ENCODE measurements at regions not wholly inside any gene's neighbourhood (a gene's known extent, or its start where the extent isn't known, plus 50 kb on each side); places are given as distances from the start of the nearest gene placed in this dataset.
"Not testable (repeated sequence)": the region's sequence is repeated elsewhere in the genome, so short reads cannot be mapped to it uniquely, and the experiment has no call there.

DNA sequence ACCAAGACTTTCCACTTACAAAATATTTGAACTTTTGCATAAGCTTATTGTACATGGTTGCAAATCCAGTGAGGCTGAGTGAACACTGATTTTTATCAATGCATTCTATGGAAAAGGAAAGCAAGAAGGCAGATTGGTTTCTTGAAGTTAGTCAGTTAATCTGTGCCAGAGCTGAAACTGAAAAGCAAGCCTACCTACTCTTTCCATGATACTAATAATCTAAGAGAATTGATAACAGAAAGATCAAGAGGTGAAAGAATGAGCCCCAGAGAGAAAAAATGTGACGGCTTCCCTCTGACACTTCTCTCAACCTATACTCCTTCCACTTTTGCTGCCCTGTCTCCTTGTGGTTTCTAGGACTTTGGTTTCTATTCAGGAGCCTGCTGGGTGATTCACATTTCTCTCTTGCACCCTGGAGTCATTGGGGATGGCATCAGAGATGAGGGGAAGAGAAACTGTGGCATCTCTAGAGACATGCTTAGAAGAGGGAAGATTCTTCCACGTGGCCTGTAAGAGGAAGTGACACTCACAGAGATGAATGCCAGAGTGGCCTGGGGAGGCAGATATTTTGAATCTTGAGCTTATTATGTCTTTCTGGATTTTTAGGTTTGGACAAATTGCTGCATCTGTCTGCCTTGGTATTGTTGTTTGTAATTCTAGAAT, 158.6 kb upstream of the RIMS1 start:
- H3K4me3 ChIP-seq (ENCODE audit: low read length) = no peak overlapping the region
- H3K9me3 ChIP-seq (ENCODE audit: low read depth, low read length) = no peaks in the 10 kb centered on the region
- no peaks in the 10 kb centered on the region for H3K27me3 ChIP-seq (ENCODE audit: insufficient read depth, low read length)
- H3K4me1 ChIP-seq (ENCODE audit: insufficient read depth, low read length) = no peaks in the 10 kb centered on the region

DNA sequence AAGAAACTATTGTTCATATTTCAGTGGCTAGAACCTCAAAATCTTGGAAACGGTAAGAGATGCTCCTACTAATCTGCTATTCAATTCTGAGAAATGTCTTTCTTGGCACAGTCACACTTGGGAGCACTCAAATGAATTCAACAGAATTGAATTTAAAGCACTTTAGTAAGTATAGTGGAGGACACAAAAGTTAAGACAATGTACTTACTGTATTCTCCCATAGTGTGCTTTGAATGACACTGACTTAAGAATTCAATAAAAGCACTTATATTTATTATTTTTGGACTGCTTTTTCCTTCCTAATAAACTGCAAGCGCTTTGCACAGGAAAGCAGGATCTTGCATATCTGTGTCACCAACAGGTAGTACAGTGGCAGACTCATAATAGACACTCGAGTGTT, 156.1 kb upstream of the RIMS1 start:
- no peaks in the 10 kb centered on the region for H3K27me3 ChIP-seq (ENCODE audit: insufficient read depth, low read length)
- H3K9me3 ChIP-seq (ENCODE audit: low read depth, low read length) = no peaks in the 10 kb centered on the region
- H3K4me3 ChIP-seq (ENCODE audit: low read length) = no peak overlapping the region
- no peaks in the 10 kb centered on the region for H3K4me1 ChIP-seq (ENCODE audit: insufficient read depth, low read length)

GRCh38 chr6:71733970-71734899, 152.1 kb upstream of the RIMS1 start:
- Histone ChIP-seq H3K9me3 (ENCODE audit: low read depth, low read length) (no peaks in the 10 kb centered on the region), H3K27me3 (ENCODE audit: insufficient read depth, low read length) (no peaks in the 10 kb centered on the region), H3K4me1 (ENCODE audit: insufficient read depth, low read length) (no peaks in the 10 kb centered on the region), H3K4me3 (ENCODE audit: low read length) (no peak overlapping the region)

GRCh38 chr6:71737953-71738352, 148.4 kb upstream of the RIMS1 start:
- Histone ChIP-seq H3K27me3 (ENCODE audit: insufficient read depth, low read length) (no peaks in the 10 kb centered on the region), H3K9me3 (ENCODE audit: low read depth, low read length) (no peaks in the 10 kb centered on the region), H3K4me1 (ENCODE audit: insufficient read depth, low read length) (no peaks in the 10 kb centered on the region), H3K4me3 (ENCODE audit: low read length) (no peak overlapping the region)

GRCh38 chr6:71745525-71745924, 140.8 kb upstream of the RIMS1 start:
- H3K4me3 ChIP-seq (ENCODE audit: low read length) = no peak overlapping the region
- no peaks in the 10 kb centered on the region for H3K27me3 ChIP-seq (ENCODE audit: insufficient read depth, low read length)
- H3K4me1 ChIP-seq (ENCODE audit: insufficient read depth, low read length) = no peaks in the 10 kb centered on the region
- no peaks in the 10 kb centered on the region for H3K9me3 ChIP-seq (ENCODE audit: low read depth, low read length)

GRCh38 chr6:71766146-71766760, 120.1 kb upstream of the RIMS1 start:
- Histone ChIP-seq H3K4me1 (ENCODE audit: insufficient read depth, low read length) (no peaks in the 10 kb centered on the region), H3K9me3 (ENCODE audit: low read depth, low read length) (no peaks in the 10 kb centered on the region), H3K4me3 (ENCODE audit: low read length) (no peak overlapping the region), H3K27me3 (ENCODE audit: insufficient read depth, low read length) (no peaks in the 10 kb centered on the region)

DNA sequence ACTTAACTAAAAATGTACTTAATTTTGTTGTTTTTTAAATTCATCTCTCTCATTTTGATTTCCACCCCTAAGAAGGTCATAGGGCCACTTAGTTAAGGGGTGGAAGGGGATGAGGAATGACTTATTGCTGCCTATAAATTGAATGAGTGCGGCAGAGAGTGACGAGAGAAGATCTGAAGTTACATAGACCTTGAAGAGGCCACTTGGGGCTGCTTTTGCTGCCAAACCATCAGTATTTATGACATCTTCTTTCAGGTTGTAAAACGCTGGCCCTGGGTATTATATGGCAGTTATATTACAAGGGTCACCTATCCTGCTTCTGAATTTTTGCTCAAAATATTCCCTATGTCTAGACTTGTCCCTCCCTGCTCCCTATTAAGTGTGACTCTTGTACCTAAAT, 119.6 kb upstream of the RIMS1 start:
- no peaks in the 10 kb centered on the region for H3K4me1 ChIP-seq (ENCODE audit: insufficient read depth, low read length)
- H3K4me3 ChIP-seq (ENCODE audit: low read length) = no peak overlapping the region
- H3K27me3 ChIP-seq (ENCODE audit: insufficient read depth, low read length) = no peaks in the 10 kb centered on the region
- no peaks in the 10 kb centered on the region for H3K9me3 ChIP-seq (ENCODE audit: low read depth, low read length)

GRCh38 chr6:71768356-71768755, 118.0 kb upstream of the RIMS1 start:
- H3K27me3 ChIP-seq (ENCODE audit: insufficient read depth, low read length) = no peaks in the 10 kb centered on the region
- no peaks in the 10 kb centered on the region for H3K9me3 ChIP-seq (ENCODE audit: low read depth, low read length)
- H3K4me3 ChIP-seq (ENCODE audit: low read length) = no peak overlapping the region
- no peaks in the 10 kb centered on the region for H3K4me1 ChIP-seq (ENCODE audit: insufficient read depth, low read length)

DNA sequence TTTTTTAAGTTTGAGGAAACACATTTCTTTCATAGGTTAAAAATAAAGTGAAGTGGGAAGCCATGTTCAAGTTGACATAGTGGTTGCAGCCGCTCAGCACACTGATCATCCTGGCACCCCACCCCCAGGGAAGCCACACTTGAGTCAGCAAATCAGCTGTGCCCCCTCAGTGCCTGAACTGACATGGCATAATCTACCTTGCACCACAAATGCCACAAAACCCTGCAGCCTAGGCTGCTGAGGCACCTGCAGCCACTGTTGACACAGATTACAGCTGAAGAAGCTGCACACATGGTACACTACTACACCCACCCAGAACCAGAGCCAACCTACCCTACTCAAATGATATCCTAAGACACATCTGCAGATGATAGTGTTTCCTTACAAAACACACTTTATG, 77.5 kb upstream of the RIMS1 start:
- Histone ChIP-seq H3K27me3 (ENCODE audit: insufficient read depth, low read length) (no peaks in the 10 kb centered on the region), H3K4me1 (ENCODE audit: insufficient read depth, low read length) (no peaks in the 10 kb centered on the region), H3K9me3 (ENCODE audit: low read depth, low read length) (peaks cover 13% of the 10 kb centered on the region), H3K4me3 (ENCODE audit: low read length) (no peak overlapping the region)

- no peaks in the 10 kb centered on the region for H3K27me3 ChIP-seq (ENCODE audit: insufficient read depth, low read length)
- peaks cover 13% of the 10 kb centered on the region for H3K9me3 ChIP-seq (ENCODE audit: low read depth, low read length)
Observed at GRCh38 chr6:71810880-71811279, 75.5 kb upstream of the RIMS1 start.

DNA sequence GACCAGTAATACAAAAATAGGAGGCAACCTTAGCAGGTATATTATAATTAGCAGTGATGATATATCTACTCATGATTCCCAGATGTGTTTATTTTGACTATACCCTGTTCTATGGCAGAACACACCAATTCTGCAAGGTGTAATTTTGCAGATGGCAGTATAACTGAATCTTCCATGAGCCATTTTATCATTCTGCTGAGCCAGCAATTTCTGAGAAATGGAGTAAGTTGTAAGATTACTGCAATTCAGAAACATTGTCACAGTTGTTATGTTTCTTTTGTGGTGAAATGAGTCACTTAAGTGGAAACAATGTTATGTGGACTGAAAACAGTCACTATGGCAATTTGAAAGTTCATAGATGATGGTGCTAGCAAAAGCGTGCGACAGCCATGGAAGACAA, 63.7 kb upstream of the RIMS1 start:
- Histone ChIP-seq H3K9me3 (ENCODE audit: low read depth, low read length) (no peaks in the 10 kb centered on the region), H3K27me3 (ENCODE audit: insufficient read depth, low read length) (no peaks in the 10 kb centered on the region), H3K4me1 (ENCODE audit: insufficient read depth, low read length) (no peaks in the 10 kb centered on the region), H3K4me3 (ENCODE audit: low read length) (no peak overlapping the region)

More at GRCh38 chr6:71810880-71811279, 75.5 kb upstream of the RIMS1 start:
- Histone ChIP-seq H3K4me1 (ENCODE audit: insufficient read depth, low read length) (no peaks in the 10 kb centered on the region), H3K4me3 (ENCODE audit: low read length) (no peak overlapping the region)

- not testable (repeated sequence) for H3K9me3 ChIP-seq (ENCODE audit: low read depth, low read length); H3K4me1 ChIP-seq (ENCODE audit: insufficient read depth, low read length); H3K4me3 ChIP-seq (ENCODE audit: low read length); H3K27me3 ChIP-seq (ENCODE audit: insufficient read depth, low read length)
Observed at GRCh38 chr6:71832110-71832764, 54.1 kb upstream of the RIMS1 start.
